Common myeloid progenitor, CD34-positive (primary cell): ENCODE measurements at regions not wholly inside any gene's neighbourhood (a gene's known extent, or its start where the extent isn't known, plus 50 kb on each side); places are given as distances from the start of the nearest gene placed in this dataset.

Experiments
- CTCF ChIA-PET: fragments of 350-600 bp; sonication (Branson Sonifier 250); formaldehyde crosslinking; loops from one replicate; lab custom pipeline; 2021; ENCODE audit warnings: antibody characterized with exemption; lab: Charles Lee
- POLR2A ChIA-PET: fragments of 350-600 bp; sonication (Branson Sonifier 250); formaldehyde crosslinking; loops from one replicate; lab custom pipeline; 2021; ENCODE audit warnings: antibody characterized with exemption; lab: Charles Lee
- DNase-seq, 3 donors: peaks; one replicate each; pipeline versions ENCODE4 v3.0.0 to v3.0.0-alpha.2; 2013
- H3K27ac ChIP-seq, 2 experiments: 1 replicate in 1 of 2; 2 replicates in 1 of 2; pipeline ENCODE4 v1.7.0; 2013; ENCODE audit warnings: inconsistent platforms in 2 of 2, low read length in 2 of 2, mild to moderate bottlenecking in 2 of 2, low read depth in 1 of 2, moderate library complexity in 1 of 2; ENCODE audit not compliant: severe bottlenecking in 2 of 2, insufficient read depth in 1 of 2, poor library complexity in 1 of 2
- H3K27me3 ChIP-seq, 5 experiments: replicated peaks in 2 of 5; 1 replicate in 3 of 5; 2 replicates in 2 of 5; pipeline versions ENCODE4 v1.6.1 to v1.7.0; 2013; ENCODE audit warnings: low read length in 4 of 5, mild to moderate bottlenecking in 2 of 5, moderate library complexity in 2 of 5, inconsistent platforms in 1 of 5; ENCODE audit not compliant: insufficient read depth in 5 of 5, control insufficient read depth in 4 of 5
- H3K36me3 ChIP-seq, 4 experiments: 1 replicate in 2 of 4; 2 replicates in 2 of 4; pipeline versions ENCODE4 v1.6.1 to v1.7.0; 2013; ENCODE audit warnings: low read length in 3 of 4, control low read depth in 1 of 4, mild to moderate bottlenecking in 1 of 4; ENCODE audit not compliant: control insufficient read depth in 4 of 4, insufficient read depth in 4 of 4
- H3K4me1 ChIP-seq, 4 experiments: 1 replicate in 3 of 4; 2 replicates in 1 of 4; pipeline versions ENCODE4 v1.6.1 to v1.7.1; 2013; ENCODE audit warnings: low read length in 3 of 4, mild to moderate bottlenecking in 3 of 4, control low read depth in 1 of 4, inconsistent platforms in 1 of 4, moderate library complexity in 1 of 4; ENCODE audit not compliant: control insufficient read depth in 4 of 4, insufficient read depth in 4 of 4; ENCODE audit errors: control extremely low read depth in 1 of 4
- H3K4me3 ChIP-seq, 7 experiments: 1 replicate in 4 of 7; 2 replicates in 3 of 7; pipeline versions ENCODE4 v1.5.1 to v1.7.0; 2013; ENCODE audit warnings: mild to moderate bottlenecking in 7 of 7, low read length in 6 of 7, moderate library complexity in 6 of 7, inconsistent platforms in 2 of 7, low read depth in 2 of 7, control low read depth in 1 of 7; ENCODE audit not compliant: insufficient read depth in 4 of 7, control insufficient read depth in 1 of 7; ENCODE audit errors: extremely low read depth in 1 of 7
- H3K9me3 ChIP-seq, 5 experiments: 1 replicate in 4 of 5; 2 replicates in 1 of 5; pipeline versions ENCODE4 v1.6.1 to v1.7.1; 2013; ENCODE audit warnings: low read length in 4 of 5, mild to moderate bottlenecking in 2 of 5, inconsistent platforms in 1 of 5, low read depth in 1 of 5, moderate library complexity in 1 of 5; ENCODE audit not compliant: control insufficient read depth in 4 of 5, insufficient read depth in 2 of 5; ENCODE audit errors: control extremely low read depth in 1 of 5
- WGBS: methylation state at CpG from one replicate; pipeline ENCODE4 v1.1.5; 2013; ENCODE audit not compliant: insufficient coverage; 5-methylcytosine and 5-hydroxymethylcytosine counted together

- ChIA-PET CTCF (interaction anchor here (0.9 to 1.2 kb wide), 4 partner anchors 10 to 170 kb away, joined by 3 read pairs; no protein-coding TSS in a partner anchor), POLR2A (no interaction called here)
- DNase-seq = no peak
- H3K36me3 ChIP-seq = no peaks in the 10 kb centered on the region
- H3K27ac ChIP-seq = no peak overlapping the region
- H3K4me3 ChIP-seq = no peak overlapping the region
- H3K27me3 ChIP-seq = peaks cover 0 to 5% (median 0%) of the 10 kb centered on the region in 5 experiments
- H3K4me1 ChIP-seq = peaks cover 0 to 17% (median 13%) of the 10 kb centered on the region in 4 experiments
- WGBS = 80% methylated on average over 1 of the region's 3 CpGs
- no peaks in the 10 kb centered on the region for H3K9me3 ChIP-seq
Measured at GRCh38 chr9:85431339-85432102, 310.2 kb downstream of the AGTPBP1 start.

DNA sequence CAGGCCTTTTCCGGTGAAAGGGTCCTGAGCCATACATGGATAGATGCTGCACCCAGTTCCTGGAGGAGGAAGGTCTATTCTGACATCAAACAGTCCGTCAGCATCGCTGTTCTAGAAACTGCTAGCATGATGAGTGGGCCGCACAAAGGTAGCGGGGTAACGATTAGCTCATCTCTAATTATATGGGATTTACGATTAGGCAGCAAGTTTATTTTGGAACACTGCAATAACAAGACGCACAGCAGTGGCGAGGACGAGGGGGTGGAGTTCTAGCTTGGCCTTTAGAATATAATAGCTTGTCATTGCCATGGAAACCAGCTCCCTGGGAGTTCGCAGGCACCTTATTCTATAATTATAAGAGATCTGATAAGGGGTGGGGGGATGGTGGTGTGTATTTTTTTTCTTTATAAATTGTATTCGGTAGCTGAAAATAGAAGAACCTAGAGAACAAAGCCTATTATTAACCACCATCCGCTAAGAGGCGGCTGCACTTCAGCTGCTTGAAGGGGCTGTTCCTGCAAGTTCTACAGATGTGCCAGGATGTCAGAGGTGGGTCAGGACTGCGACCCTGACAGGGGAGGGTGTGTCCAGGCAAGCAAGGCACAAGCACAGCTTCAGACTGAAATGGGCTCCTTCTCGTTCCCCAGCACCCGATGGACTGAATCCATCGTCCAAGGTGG, 311.0 kb downstream of the AGTPBP1 start:
- H3K4me3 ChIP-seq = no peak overlapping the region
- POLR2A ChIA-PET = no interaction called here
- CTCF ChIA-PET = interaction anchor here (0.9 to 1.3 kb wide), 3 partner anchors 9 to 169 kb away, joined by 3 read pairs; no protein-coding TSS in a partner anchor
- H3K4me1 ChIP-seq = peaks cover 0 to 17% (median 13%) of the 10 kb centered on the region in 4 experiments
- H3K9me3 ChIP-seq = no peaks in the 10 kb centered on the region
- WGBS = 94% methylated on average over 16 of the region's 18 CpGs
- H3K27me3 ChIP-seq = peaks cover 0 to 5% (median 0%) of the 10 kb centered on the region in 5 experiments
- H3K27ac ChIP-seq = no peak overlapping the region
- DNase-seq = no peak
- no peaks in the 10 kb centered on the region for H3K36me3 ChIP-seq

GRCh38 chr9:85428230-85428629, 313.5 kb downstream of the AGTPBP1 start:
- no peaks in the 10 kb centered on the region for H3K9me3 ChIP-seq
- DNase-seq = no peak
- ChIA-PET CTCF (interaction anchor here (1.3 kb wide), 1 partner anchor 733 kb away, joined by 3 read pairs; no protein-coding TSS in a partner anchor), POLR2A (no interaction called here)
- no peaks in the 10 kb centered on the region for H3K36me3 ChIP-seq
- no peak overlapping the region for H3K27ac ChIP-seq
- WGBS = 97% methylated on average over 3 of the region's 6 CpGs
- peaks cover 0 to 8% (median 5%) of the 10 kb centered on the region in 4 experiments for H3K4me1 ChIP-seq
- H3K4me3 ChIP-seq = no peak overlapping the region
- peaks cover 0 to 7% (median 0%) of the 10 kb centered on the region in 5 experiments for H3K27me3 ChIP-seq

GRCh38 chr9:85427772-85428171, 314.0 kb downstream of the AGTPBP1 start:
- Histone ChIP-seq H3K36me3 (no peaks in the 10 kb centered on the region), H3K9me3 (no peaks in the 10 kb centered on the region), H3K27ac (no peak overlapping the region), H3K4me1 (peaks cover 0 to 3% (median 2%) of the 10 kb centered on the region in 4 experiments), H3K4me3 (no peak overlapping the region), H3K27me3 (peaks cover 0 to 7% (median 0%) of the 10 kb centered on the region in 5 experiments)
- DNase-seq = no peak
- WGBS = 91% methylated on average over 5 of the region's 8 CpGs
- ChIA-PET POLR2A (no interaction called here), CTCF (interaction anchor here (1.3 kb wide), 1 partner anchor 733 kb away, joined by 3 read pairs; no protein-coding TSS in a partner anchor)

DNA sequence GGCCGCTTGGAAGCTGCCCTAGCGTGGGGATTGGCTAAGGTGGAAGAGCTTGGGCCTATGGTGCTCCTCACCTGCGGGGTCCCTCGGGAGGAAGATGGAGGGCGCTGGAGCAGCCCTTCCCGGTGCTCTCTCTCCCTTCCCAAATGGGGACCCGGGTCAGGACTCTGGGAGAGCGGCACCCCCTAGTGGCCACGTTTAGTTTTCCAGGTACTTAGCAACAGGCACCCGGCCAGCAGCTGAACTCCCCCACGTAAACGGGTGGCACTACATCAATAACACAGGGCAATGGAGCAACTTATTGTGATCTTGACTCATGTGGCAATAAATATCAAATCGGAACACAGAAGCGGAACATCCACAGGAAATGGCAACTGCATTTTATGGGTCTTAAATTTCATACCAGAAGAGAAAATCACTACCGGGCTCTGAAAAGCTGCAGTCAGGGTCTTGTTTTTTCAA, 316.6 kb downstream of the AGTPBP1 start:
- Histone ChIP-seq H3K27me3 (peaks cover 0 to 7% (median 0%) of the 10 kb centered on the region in 5 experiments), H3K27ac (no peak overlapping the region), H3K36me3 (no peaks in the 10 kb centered on the region), H3K4me3 (no peak overlapping the region), H3K9me3 (peaks cover 0 to 2% (median 0%) of the 10 kb centered on the region in 5 experiments), H3K4me1 (peaks cover 0 to 11% (median 9%) of the 10 kb centered on the region in 4 experiments)
- 12% methylated on average over 15 of the region's 15 CpGs for WGBS
- DNase-seq = peak; percentile 52 to 73 (median 68)
- ChIA-PET POLR2A (no interaction called here), CTCF (interaction anchor here (0.9 to 2.4 kb wide), 16 partner anchors 8 to 729 kb away, joined by 3 to 8 read pairs (median 4); no protein-coding TSS in a partner anchor)

GRCh38 chr9:85423422-85423821, 318.3 kb downstream of the AGTPBP1 start:
- no peak for DNase-seq
- H3K27ac ChIP-seq = no peak overlapping the region
- ChIA-PET CTCF (interaction anchor here (1.3 kb wide), 1 partner anchor 280 kb away, joined by 3 read pairs; no protein-coding TSS in a partner anchor), POLR2A (no interaction called here)
- H3K36me3 ChIP-seq = no peaks in the 10 kb centered on the region
- WGBS = 100% methylated on average over 1 of the region's 1 CpG
- no peak overlapping the region for H3K4me3 ChIP-seq
- H3K4me1 ChIP-seq = peaks cover 0 to 11% (median 9%) of the 10 kb centered on the region in 4 experiments
- peaks cover 0 to 7% (median 0%) of the 10 kb centered on the region in 5 experiments for H3K27me3 ChIP-seq
- peaks cover 0 to 2% (median 0%) of the 10 kb centered on the region in 5 experiments for H3K9me3 ChIP-seq
